ENCODE measurements at regions not wholly inside any gene's neighbourhood (a gene's known extent, or its start where the extent isn't known, plus 50 kb on each side); places are given as distances from the start of the nearest gene placed in this dataset.
A peak's percentile ranks its signal among the peaks of the same experiment; 100 is the strongest.

DNA sequence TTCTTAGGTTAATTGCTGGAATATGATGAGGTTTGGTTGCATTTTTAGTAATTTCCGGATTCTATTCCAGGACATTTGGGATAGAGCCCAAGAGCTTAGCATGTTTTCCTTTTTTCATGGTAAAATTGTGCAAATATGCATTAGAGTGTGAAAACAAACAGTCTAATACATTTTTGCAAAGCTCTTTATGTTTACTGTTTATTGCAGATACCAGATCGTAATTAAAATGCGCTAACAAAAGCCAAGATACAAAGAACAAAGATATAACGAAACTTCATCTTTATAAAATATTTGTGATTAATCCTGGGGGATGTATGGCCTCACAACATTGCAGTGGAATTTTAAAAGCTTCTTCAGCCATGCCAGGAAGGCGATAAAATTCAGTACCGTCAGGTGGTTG, 94.5 kb upstream of the TBC1D5 start:
- Histone ChIP-seq H3K9ac (ENCODE audit: low read length) (no peak overlapping the region), H3K4me3 (ENCODE audit: low read depth, low read length) (no peak overlapping the region), H3K23ac (ENCODE audit: low read length) (no peak overlapping the region), H3K4me2 (ENCODE audit: low read length) (no peak overlapping the region), H3K9me3 (ENCODE audit: insufficient read depth, low read depth, low read length) (no peaks in the 10 kb centered on the region), H2AK5ac (ENCODE audit: low read length) (no peak overlapping the region), H3K79me2 (ENCODE audit: control insufficient read depth, insufficient read depth, low read length, poor library complexity) (no peaks in the 10 kb centered on the region), H3K79me1 (ENCODE audit: low read length) (peaks cover 2% of the 10 kb centered on the region), H4K91ac (ENCODE audit: low read depth, low read length) (no peak overlapping the region), H3K18ac (ENCODE audit: low read length) (no peak overlapping the region), H2BK12ac (ENCODE audit: low read length) (no peak overlapping the region), H3K27ac (ENCODE audit: low read depth, low read length) (no peak overlapping the region), H3K4me1 (ENCODE audit: control insufficient read depth in 1 of 2, insufficient read depth in 2 of 2, low read length in 2 of 2) (peaks cover 6 to 10% of the 10 kb centered on the region in 2 experiments), H3K27me3 (ENCODE audit: insufficient read depth, low read length) (no peaks in the 10 kb centered on the region), H3K36me3 (ENCODE audit: control insufficient read depth in 1 of 2, insufficient read depth in 2 of 2, low read length in 2 of 2) (no peaks in the 10 kb centered on the region), H2AFZ (ENCODE audit: insufficient read depth, low read length, poor library complexity) (no peak overlapping the region), H3K4ac (ENCODE audit: low read depth, low read length) (no peak overlapping the region), H2BK5ac (ENCODE audit: low read depth, low read length, poor library complexity) (no peak overlapping the region), H2BK120ac (ENCODE audit: insufficient read depth, low read length, poor library complexity) (no peak overlapping the region), H3K14ac (ENCODE audit: low read length) (no peak overlapping the region), H4K8ac (ENCODE audit: low read depth, low read length) (no peak overlapping the region), H4K12ac (ENCODE audit: low read depth, low read length) (no peak overlapping the region)
- no peak for DNase-seq
- no CpG with 5 or more reads among the region's 6 CpGs for whole genome bisulfite sequencing (ENCODE audit: extremely low coverage, insufficient coverage, insufficient read length)

DNA sequence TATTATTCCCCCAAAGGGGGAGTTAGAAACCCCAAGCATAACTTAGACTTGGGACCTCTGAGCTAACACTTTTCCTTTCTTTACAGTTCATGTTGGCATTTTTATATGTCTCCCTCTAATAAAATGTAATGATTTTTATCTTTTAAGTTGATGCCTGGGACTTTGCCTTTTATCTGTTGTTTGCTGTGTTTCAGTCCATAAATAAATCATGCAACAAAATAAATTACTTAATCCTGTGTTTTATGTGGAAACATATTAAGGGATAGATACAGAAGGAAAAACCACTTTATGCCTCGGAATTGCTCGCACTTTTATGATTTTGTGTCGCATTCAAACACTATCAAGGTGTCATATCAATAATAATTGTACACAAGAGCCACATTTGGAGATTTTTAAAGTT, 93.7 kb upstream of the TBC1D5 start:
- WGBS (ENCODE audit: extremely low coverage, insufficient coverage, insufficient read length) = no CpG with 5 or more reads among the region's 3 CpGs
- Histone ChIP-seq H3K23ac (ENCODE audit: low read length) (no peak overlapping the region), H4K12ac (ENCODE audit: low read depth, low read length) (no peak overlapping the region), H3K18ac (ENCODE audit: low read length) (no peak overlapping the region), H3K79me1 (ENCODE audit: low read length) (peaks cover 2% of the 10 kb centered on the region), H3K79me2 (ENCODE audit: control insufficient read depth, insufficient read depth, low read length, poor library complexity) (no peaks in the 10 kb centered on the region), H3K4me3 (ENCODE audit: low read depth, low read length) (no peak overlapping the region), H2AFZ (ENCODE audit: insufficient read depth, low read length, poor library complexity) (no peak overlapping the region), H2AK5ac (ENCODE audit: low read length) (no peak overlapping the region), H3K27ac (ENCODE audit: low read depth, low read length) (no peak overlapping the region), H3K36me3 (ENCODE audit: control insufficient read depth in 1 of 2, insufficient read depth in 2 of 2, low read length in 2 of 2) (no peaks in the 10 kb centered on the region), H3K14ac (ENCODE audit: low read length) (no peak overlapping the region), H3K4me1 (ENCODE audit: control insufficient read depth in 1 of 2, insufficient read depth in 2 of 2, low read length in 2 of 2) (peaks cover 6 to 10% of the 10 kb centered on the region in 2 experiments), H3K27me3 (ENCODE audit: insufficient read depth, low read length) (peaks cover 2% of the 10 kb centered on the region), H3K4me2 (ENCODE audit: low read length) (no peak overlapping the region), H2BK12ac (ENCODE audit: low read length) (no peak overlapping the region), H3K9me3 (ENCODE audit: insufficient read depth, low read depth, low read length) (no peaks in the 10 kb centered on the region), H2BK120ac (ENCODE audit: insufficient read depth, low read length, poor library complexity) (no peak overlapping the region), H4K8ac (ENCODE audit: low read depth, low read length) (no peak overlapping the region), H3K9ac (ENCODE audit: low read length) (no peak overlapping the region), H2BK5ac (ENCODE audit: low read depth, low read length, poor library complexity) (no peak overlapping the region), H3K4ac (ENCODE audit: low read depth, low read length) (no peak overlapping the region), H4K91ac (ENCODE audit: low read depth, low read length) (no peak overlapping the region)
- DNase-seq = no peak

- no peak overlapping the region for H2BK12ac ChIP-seq (ENCODE audit: low read length)
- H3K79me2 ChIP-seq (ENCODE audit: control insufficient read depth, insufficient read depth, low read length, poor library complexity) = no peaks in the 10 kb centered on the region
- no peak overlapping the region for H3K18ac ChIP-seq (ENCODE audit: low read length)
- H3K79me1 ChIP-seq (ENCODE audit: low read length) = peaks cover 2% of the 10 kb centered on the region
- no peaks in the 10 kb centered on the region for H3K9me3 ChIP-seq (ENCODE audit: insufficient read depth, low read depth, low read length)
- H3K4ac ChIP-seq (ENCODE audit: low read depth, low read length) = no peak overlapping the region
- peaks cover 6 to 10% of the 10 kb centered on the region in 2 experiments for H3K4me1 ChIP-seq (ENCODE audit: control insufficient read depth in 1 of 2, insufficient read depth in 2 of 2, low read length in 2 of 2)
- no peak overlapping the region for H4K91ac ChIP-seq (ENCODE audit: low read depth, low read length)
- no peaks in the 10 kb centered on the region for H3K36me3 ChIP-seq (ENCODE audit: control insufficient read depth in 1 of 2, insufficient read depth in 2 of 2, low read length in 2 of 2)
- H4K8ac ChIP-seq (ENCODE audit: low read depth, low read length) = no peak overlapping the region
- no peak overlapping the region for H3K14ac ChIP-seq (ENCODE audit: low read length)
- peak; percentile 66 to 76 for DNase-seq
- H3K27ac ChIP-seq (ENCODE audit: low read depth, low read length) = no peak overlapping the region
- H3K23ac ChIP-seq (ENCODE audit: low read length) = no peak overlapping the region
- H3K4me2 ChIP-seq (ENCODE audit: low read length) = peak overlapping the region; percentile 4
- H2AK5ac ChIP-seq (ENCODE audit: low read length) = no peak overlapping the region
- H3K9ac ChIP-seq (ENCODE audit: low read length) = no peak overlapping the region
- no CpG with 5 or more reads among the region's 5 CpGs for WGBS (ENCODE audit: extremely low coverage, insufficient coverage, insufficient read length)
- no peak overlapping the region for H4K12ac ChIP-seq (ENCODE audit: low read depth, low read length)
- H2BK120ac ChIP-seq (ENCODE audit: insufficient read depth, low read length, poor library complexity) = no peak overlapping the region
- no peak overlapping the region for H3K4me3 ChIP-seq (ENCODE audit: low read depth, low read length)
- H2AFZ ChIP-seq (ENCODE audit: insufficient read depth, low read length, poor library complexity) = no peak overlapping the region
- no peak overlapping the region for H2BK5ac ChIP-seq (ENCODE audit: low read depth, low read length, poor library complexity)
- peaks cover 3% of the 10 kb centered on the region for H3K27me3 ChIP-seq (ENCODE audit: insufficient read depth, low read length)
Observed at GRCh38 chr3:17833786-17834559, 91.5 kb upstream of the TBC1D5 start.

DNA sequence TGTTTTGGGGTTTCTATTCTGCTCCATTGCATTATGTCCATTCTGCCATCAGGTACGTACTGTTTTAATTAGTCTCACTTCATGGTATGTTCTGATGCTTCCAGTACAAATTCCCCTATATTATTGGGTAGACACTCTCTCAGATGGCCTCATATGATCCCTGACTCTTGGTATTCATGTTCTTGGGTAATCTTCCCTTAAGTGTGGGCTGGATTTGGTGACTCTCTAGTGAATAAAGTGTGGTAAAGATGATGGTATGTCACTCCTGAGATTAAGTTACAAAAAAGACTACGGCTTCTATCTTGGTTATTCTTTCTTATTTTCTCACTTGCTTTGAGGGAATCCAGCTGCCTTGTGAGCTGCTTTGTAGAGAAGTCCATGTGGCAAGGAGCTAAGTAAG, 89.6 kb upstream of the TBC1D5 start:
- H3K14ac ChIP-seq (ENCODE audit: low read length) = no peak overlapping the region
- no peaks in the 10 kb centered on the region for H3K36me3 ChIP-seq (ENCODE audit: control insufficient read depth in 1 of 2, insufficient read depth in 2 of 2, low read length in 2 of 2)
- H3K9ac ChIP-seq (ENCODE audit: low read length) = no peak overlapping the region
- H3K4me3 ChIP-seq (ENCODE audit: low read depth, low read length) = no peak overlapping the region
- no peak overlapping the region for H4K91ac ChIP-seq (ENCODE audit: low read depth, low read length)
- H3K23ac ChIP-seq (ENCODE audit: low read length) = no peak overlapping the region
- no peak overlapping the region for H2AFZ ChIP-seq (ENCODE audit: insufficient read depth, low read length, poor library complexity)
- no peak overlapping the region for H4K12ac ChIP-seq (ENCODE audit: low read depth, low read length)
- no peak overlapping the region for H2AK5ac ChIP-seq (ENCODE audit: low read length)
- DNase-seq = no peak
- H3K18ac ChIP-seq (ENCODE audit: low read length) = no peak overlapping the region
- H3K9me3 ChIP-seq (ENCODE audit: insufficient read depth, low read depth, low read length) = no peaks in the 10 kb centered on the region
- no CpG with 5 or more reads among the region's 2 CpGs for WGBS (ENCODE audit: extremely low coverage, insufficient coverage, insufficient read length)
- no peak overlapping the region for H3K27ac ChIP-seq (ENCODE audit: low read depth, low read length)
- H2BK5ac ChIP-seq (ENCODE audit: low read depth, low read length, poor library complexity) = no peak overlapping the region
- H3K4me2 ChIP-seq (ENCODE audit: low read length) = no peak overlapping the region
- H2BK12ac ChIP-seq (ENCODE audit: low read length) = no peak overlapping the region
- H3K27me3 ChIP-seq (ENCODE audit: insufficient read depth, low read length) = peaks cover 3% of the 10 kb centered on the region
- H3K4me1 ChIP-seq (ENCODE audit: control insufficient read depth in 1 of 2, insufficient read depth in 2 of 2, low read length in 2 of 2) = peaks cover 6 to 10% of the 10 kb centered on the region in 2 experiments
- no peak overlapping the region for H3K4ac ChIP-seq (ENCODE audit: low read depth, low read length)
- peaks cover 2% of the 10 kb centered on the region for H3K79me1 ChIP-seq (ENCODE audit: low read length)
- no peaks in the 10 kb centered on the region for H3K79me2 ChIP-seq (ENCODE audit: control insufficient read depth, insufficient read depth, low read length, poor library complexity)
- no peak overlapping the region for H4K8ac ChIP-seq (ENCODE audit: low read depth, low read length)
- no peak overlapping the region for H2BK120ac ChIP-seq (ENCODE audit: insufficient read depth, low read length, poor library complexity)
